ENCODE measurements at regions not wholly inside any gene's neighbourhood (a gene's known extent, or its start where the extent isn't known, plus 50 kb on each side); places are given as distances from the start of the nearest gene placed in this dataset.

GRCh38 chr3:14298442-14298841 lies 104.0 kb upstream of the SLC6A6 start:
- H3K4me3 ChIP-seq (ENCODE audit: low read depth, low read length) = no peak overlapping the region
- TF ChIP-seq CTCF (IDR thresholded peaks at IDR 0.05; ENCODE audit: borderline replicate concordance, insufficient read depth, low read depth, low read length) = no peak

- no peak for TF ChIP-seq CTCF (IDR thresholded peaks at IDR 0.05; ENCODE audit: borderline replicate concordance, insufficient read depth, low read depth, low read length)
- H3K4me3 ChIP-seq (ENCODE audit: low read depth, low read length) = no peak overlapping the region
These were observed 103.3 kb upstream of the SLC6A6 start for GRCh38 chr3:14298991-14299555.

GRCh38 chr3:14299767-14300166 lies 102.6 kb upstream of the SLC6A6 start:
- TF ChIP-seq CTCF (IDR thresholded peaks at IDR 0.05; ENCODE audit: borderline replicate concordance, insufficient read depth, low read depth, low read length) = no peak
- H3K4me3 ChIP-seq (ENCODE audit: low read depth, low read length) = no peak overlapping the region

- TF ChIP-seq CTCF (IDR thresholded peaks at IDR 0.05; ENCODE audit: borderline replicate concordance, insufficient read depth, low read depth, low read length) = no peak
These were observed 101.5 kb upstream of the SLC6A6 start for GRCh38 chr3:14300721-14301399.

GRCh38 chr3:14301558-14301957 lies 100.8 kb upstream of the SLC6A6 start:
- TF ChIP-seq CTCF (IDR thresholded peaks at IDR 0.05; ENCODE audit: borderline replicate concordance, insufficient read depth, low read depth, low read length) = no peak
- H3K4me3 ChIP-seq (ENCODE audit: low read depth, low read length) = no peak overlapping the region

More at GRCh38 chr3:14300721-14301399, 101.5 kb upstream of the SLC6A6 start:
- no peak overlapping the region for H3K4me3 ChIP-seq (ENCODE audit: low read depth, low read length)

- no peak for TF ChIP-seq CTCF (IDR thresholded peaks at IDR 0.05; ENCODE audit: borderline replicate concordance, insufficient read depth, low read depth, low read length)
- no peak overlapping the region for H3K4me3 ChIP-seq (ENCODE audit: low read depth, low read length)
These were observed 98.9 kb upstream of the SLC6A6 start for GRCh38 chr3:14303336-14304100.
